ACC112 (cell line): ENCODE measurements at regions not wholly inside any gene's neighbourhood (a gene's known extent, or its start where the extent isn't known, plus 50 kb on each side); places are given as distances from the start of the nearest gene placed in this dataset.

ENCODE experiments used
- H2AFZ ChIP-seq: fragments of 200-600 bp; sonication (generic); one replicate; pipeline ENCODE4 v1.6.0; 2017; ENCODE audit warnings: antibody characterized with exemption, low read length; ENCODE audit not compliant: unreplicated experiment
- H3K27ac ChIP-seq: fragments of 200-600 bp; sonication (generic); 2 replicates; pipeline ENCODE4 v1.5.1; 2014; ENCODE audit warnings: low read depth, mild to moderate bottlenecking, antibody characterized with exemption, low read length, moderate library complexity
- H3K27me3 ChIP-seq: fragments of 200-600 bp; sonication (generic); 2 replicates; pipeline ENCODE4 v1.6.1; 2014; ENCODE audit warnings: mild to moderate bottlenecking, antibody characterized with exemption, low read length, moderate library complexity, mixed read lengths; ENCODE audit not compliant: insufficient read depth
- H3K36me3 ChIP-seq: fragments of 200-600 bp; sonication (generic); 2 replicates; pipeline ENCODE4 v1.6.1; 2016; ENCODE audit warnings: mild to moderate bottlenecking, antibody characterized with exemption, low read length, moderate library complexity, mixed read lengths; ENCODE audit not compliant: insufficient read depth
- H3K4me1 ChIP-seq: fragments of 200-600 bp; sonication (generic); one replicate; pipeline ENCODE4 v1.6.1; 2016; ENCODE audit warnings: low read length, mixed read lengths; ENCODE audit not compliant: insufficient read depth, unreplicated experiment, control insufficient read depth
- H3K4me3 ChIP-seq: fragments of 200-600 bp; sonication (generic); 2 replicates; pipeline ENCODE4 v1.5.1; 2014; ENCODE audit warnings: mild to moderate bottlenecking, low read depth, low read length
- H3K79me2 ChIP-seq: fragments of 200-600 bp; sonication (generic); one replicate; pipeline ENCODE4 v1.6.0; 2016; ENCODE audit warnings: low read length; ENCODE audit not compliant: control insufficient read depth, unreplicated experiment, insufficient read depth

- Histone ChIP-seq H3K36me3 (no peaks in the 10 kb centered on the region), H3K27me3 (no peaks in the 10 kb centered on the region; the same call in 1 of the 2 replicates), H3K79me2 (no peaks in the 10 kb centered on the region), H3K4me1 (no peaks in the 10 kb centered on the region), H3K4me3 (no peak overlapping the region), H3K27ac (no peak overlapping the region), H2AFZ (no peak overlapping the region)
These were observed 176.6 kb upstream of the MSX2 start for GRCh38 chr5:174547814-174548213.

GRCh38 chr5:174549254-174549653, 175.1 kb upstream of the MSX2 start:
- no peaks in the 10 kb centered on the region for H3K79me2 ChIP-seq
- no peaks in the 10 kb centered on the region; the same call in 1 of the 2 replicates for H3K27me3 ChIP-seq
- H3K36me3 ChIP-seq = no peaks in the 10 kb centered on the region
- H3K4me3 ChIP-seq = no peak overlapping the region
- H3K27ac ChIP-seq = no peak overlapping the region
- no peaks in the 10 kb centered on the region for H3K4me1 ChIP-seq
- H2AFZ ChIP-seq = no peak overlapping the region

DNA sequence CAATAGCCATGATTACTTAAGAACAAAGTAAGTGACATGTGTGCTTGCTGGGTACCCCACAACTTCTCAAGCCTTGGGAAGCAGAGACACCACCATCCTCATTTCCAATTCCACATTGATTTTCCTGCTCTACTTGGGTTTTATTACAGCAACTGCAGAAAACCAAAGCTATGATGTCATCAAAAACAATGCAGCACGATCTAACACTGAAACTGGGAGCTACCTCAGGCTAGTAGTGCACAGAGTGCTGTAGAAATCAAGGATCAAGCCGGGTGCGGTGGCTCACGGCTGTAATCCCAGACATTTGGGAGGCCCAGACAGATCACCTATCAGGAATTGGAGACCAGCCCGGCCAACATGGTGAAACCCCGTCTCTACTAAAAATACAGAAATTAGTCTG, 174.4 kb upstream of the MSX2 start:
- no peaks in the 10 kb centered on the region for H3K27me3 ChIP-seq
- no peaks in the 10 kb centered on the region for H3K4me1 ChIP-seq
- no peak overlapping the region for H2AFZ ChIP-seq
- H3K36me3 ChIP-seq = no peaks in the 10 kb centered on the region
- no peak overlapping the region for H3K4me3 ChIP-seq
- H3K79me2 ChIP-seq = no peaks in the 10 kb centered on the region
- no peak overlapping the region for H3K27ac ChIP-seq

DNA sequence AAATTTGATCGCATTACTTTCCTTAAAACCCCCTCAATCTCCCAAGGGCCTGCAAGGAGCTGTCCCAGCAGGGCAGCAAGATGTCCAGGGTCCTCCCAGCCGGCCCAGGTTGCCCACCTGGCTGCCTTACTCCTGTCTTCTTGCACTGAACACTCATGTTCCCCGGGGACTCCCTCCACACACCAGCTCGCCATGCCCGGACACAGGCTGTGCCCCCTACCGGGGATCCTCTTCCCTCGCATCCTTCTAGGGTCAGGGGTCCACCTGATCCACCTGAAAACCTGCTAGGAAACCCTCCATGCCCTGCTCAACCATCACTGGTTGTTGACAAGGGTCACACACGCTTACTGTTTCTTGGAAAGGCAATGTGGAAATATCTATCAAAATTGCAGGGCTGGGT, 172.0 kb upstream of the MSX2 start:
- H2AFZ ChIP-seq = no peak overlapping the region
- H3K4me3 ChIP-seq = no peak overlapping the region
- no peak overlapping the region for H3K27ac ChIP-seq
- H3K36me3 ChIP-seq = no peaks in the 10 kb centered on the region
- no peaks in the 10 kb centered on the region for H3K79me2 ChIP-seq
- H3K27me3 ChIP-seq = no peaks in the 10 kb centered on the region
- H3K4me1 ChIP-seq = no peaks in the 10 kb centered on the region

DNA sequence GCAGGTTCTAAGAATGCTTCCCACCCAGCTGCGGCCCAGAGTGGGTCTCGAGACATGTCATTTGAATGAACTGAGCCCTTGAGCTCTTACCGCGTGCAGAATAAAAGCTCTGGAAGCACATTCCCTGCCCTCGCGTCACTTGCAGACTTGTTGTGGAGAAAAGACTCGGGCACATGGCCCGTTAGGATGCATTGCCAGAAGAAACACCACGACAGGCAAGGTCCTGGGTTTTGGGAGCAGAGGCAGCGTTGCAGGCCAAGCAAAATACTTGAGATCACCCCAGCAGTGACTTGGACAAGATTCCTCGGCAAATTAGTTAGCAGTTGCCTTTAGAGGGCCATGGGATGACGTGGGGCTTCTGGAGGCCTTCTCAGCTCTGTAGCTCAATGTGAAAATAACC, 170.8 kb upstream of the MSX2 start:
- Histone ChIP-seq H3K27me3 (no peaks in the 10 kb centered on the region), H3K4me3 (no peak overlapping the region)

GRCh38 chr5:174555726-174556125, 168.7 kb upstream of the MSX2 start:
- H3K4me1 ChIP-seq = no peaks in the 10 kb centered on the region
- H3K27ac ChIP-seq = no peak overlapping the region
- H3K4me3 ChIP-seq = no peak overlapping the region
- no peaks in the 10 kb centered on the region for H3K36me3 ChIP-seq
- H3K27me3 ChIP-seq = no peaks in the 10 kb centered on the region
- no peaks in the 10 kb centered on the region for H3K79me2 ChIP-seq
- H2AFZ ChIP-seq = no peak overlapping the region

More for the DNA sequence above, 170.8 kb upstream of the MSX2 start:
- no peaks in the 10 kb centered on the region for H3K79me2 ChIP-seq
- H2AFZ ChIP-seq = no peak overlapping the region
- no peaks in the 10 kb centered on the region for H3K4me1 ChIP-seq
- H3K36me3 ChIP-seq = no peaks in the 10 kb centered on the region
- H3K27ac ChIP-seq = no peak overlapping the region

DNA sequence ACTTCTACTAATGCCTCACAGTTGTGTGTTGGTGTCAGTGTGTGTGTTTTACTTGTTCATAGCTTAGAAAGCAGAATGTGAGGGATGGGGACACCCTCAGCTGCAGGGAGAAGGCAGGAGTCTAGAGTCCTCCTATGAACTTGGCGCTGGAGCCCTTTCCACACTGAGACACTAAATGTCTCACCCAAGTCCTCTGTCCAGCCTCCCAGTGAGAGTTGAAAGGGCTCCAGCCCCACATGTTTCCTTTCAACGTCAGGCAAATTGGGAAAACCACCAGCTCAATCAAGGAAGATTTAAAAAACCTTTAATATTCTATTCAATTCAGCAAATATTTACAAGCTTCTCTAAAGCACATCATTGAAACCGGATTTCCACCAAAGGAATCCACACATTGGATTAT, 167.6 kb upstream of the MSX2 start:
- no peak overlapping the region for H3K4me3 ChIP-seq
- H3K27ac ChIP-seq = no peak overlapping the region
- no peaks in the 10 kb centered on the region for H3K27me3 ChIP-seq
- H2AFZ ChIP-seq = no peak overlapping the region
- no peaks in the 10 kb centered on the region for H3K36me3 ChIP-seq
- no peaks in the 10 kb centered on the region for H3K4me1 ChIP-seq
- H3K79me2 ChIP-seq = no peaks in the 10 kb centered on the region

DNA sequence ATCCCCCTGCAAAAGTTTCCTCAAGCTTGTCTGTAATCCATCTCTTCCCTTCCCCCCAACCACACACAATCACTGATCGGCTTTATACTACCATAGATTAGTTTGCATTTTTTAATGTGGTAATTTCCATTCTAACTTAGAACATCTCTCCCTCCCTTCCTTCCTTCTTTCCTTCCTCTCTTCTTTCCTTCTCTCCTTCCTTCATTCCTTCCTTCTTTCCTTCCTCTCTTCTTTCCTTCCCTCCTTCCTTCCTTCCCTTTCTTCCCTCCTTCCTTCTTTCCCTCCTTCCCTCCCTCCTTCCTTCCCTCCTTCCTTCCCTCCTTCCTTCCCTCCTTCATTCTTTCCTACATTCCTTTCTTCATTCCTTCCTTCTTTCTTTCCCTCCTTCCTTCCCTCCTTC, 166.2 kb upstream of the MSX2 start:
- H2AFZ ChIP-seq = no peak overlapping the region
- no peaks in the 10 kb centered on the region for H3K27me3 ChIP-seq
- no peaks in the 10 kb centered on the region for H3K36me3 ChIP-seq
- H3K4me3 ChIP-seq = no peak overlapping the region
- H3K4me1 ChIP-seq = no peaks in the 10 kb centered on the region
- no peak overlapping the region for H3K27ac ChIP-seq
- H3K79me2 ChIP-seq = no peaks in the 10 kb centered on the region

DNA sequence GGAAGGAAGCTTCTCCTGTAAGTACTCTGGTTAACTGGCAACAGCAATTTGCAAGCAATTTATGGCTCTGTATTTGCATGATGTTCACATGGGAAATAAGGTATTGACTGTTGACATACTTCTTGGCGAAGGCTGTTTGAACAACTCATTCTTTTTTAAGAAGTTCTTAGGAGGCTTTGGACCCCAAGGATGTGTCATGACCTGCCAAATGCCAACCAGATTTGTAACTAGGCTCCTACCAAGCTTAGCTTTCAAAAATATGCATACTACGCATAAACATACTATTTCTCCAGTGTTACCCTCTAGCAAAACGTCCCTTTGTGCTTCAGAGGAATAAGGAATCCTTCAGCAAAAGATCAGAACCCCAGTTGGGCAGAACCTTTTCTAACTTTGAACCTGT, 165.2 kb upstream of the MSX2 start:
- H3K27ac ChIP-seq = no peak overlapping the region
- H3K4me1 ChIP-seq = no peaks in the 10 kb centered on the region
- no peaks in the 10 kb centered on the region for H3K79me2 ChIP-seq
- no peak overlapping the region for H3K4me3 ChIP-seq
- H2AFZ ChIP-seq = no peak overlapping the region
- H3K27me3 ChIP-seq = no peaks in the 10 kb centered on the region
- no peaks in the 10 kb centered on the region for H3K36me3 ChIP-seq

DNA sequence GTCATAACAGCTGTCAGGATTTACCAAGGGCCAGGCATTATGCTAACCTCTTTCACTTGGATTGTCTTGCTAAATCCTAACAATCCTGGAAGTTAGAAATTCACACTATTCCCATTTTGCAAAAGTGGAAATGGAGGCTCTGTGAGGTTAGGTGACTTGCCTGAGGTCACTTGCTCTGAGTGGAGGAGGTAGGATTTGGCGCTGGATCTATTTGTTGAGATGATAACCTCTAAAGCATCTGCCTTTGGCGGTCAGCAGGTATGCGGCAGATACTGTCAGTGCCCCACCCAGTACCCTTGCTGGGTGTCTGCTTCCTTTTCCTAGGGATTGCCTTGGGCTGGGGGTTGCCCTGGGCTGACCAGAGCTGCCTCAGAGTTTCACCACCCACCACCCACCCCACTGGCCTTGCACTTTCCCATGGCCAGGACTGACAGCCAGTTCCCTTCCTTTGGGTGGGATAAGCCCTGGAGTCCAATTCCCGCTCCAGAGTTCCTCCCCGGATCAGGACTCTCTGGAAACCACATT, 164.8 kb upstream of the MSX2 start:
- Histone ChIP-seq H2AFZ (no peak overlapping the region), H3K27ac (no peak overlapping the region), H3K4me1 (no peaks in the 10 kb centered on the region), H3K79me2 (no peaks in the 10 kb centered on the region), H3K36me3 (no peaks in the 10 kb centered on the region), H3K27me3 (no peaks in the 10 kb centered on the region), H3K4me3 (no peak overlapping the region)

- no peaks in the 10 kb centered on the region for H3K36me3 ChIP-seq
These were observed 163.5 kb upstream of the MSX2 start for GRCh38 chr5:174560861-174561260.

More at GRCh38 chr5:174560861-174561260, 163.5 kb upstream of the MSX2 start:
- Histone ChIP-seq H3K27ac (no peak overlapping the region), H3K79me2 (no peaks in the 10 kb centered on the region), H2AFZ (no peak overlapping the region), H3K4me3 (no peak overlapping the region), H3K27me3 (no peaks in the 10 kb centered on the region), H3K4me1 (no peaks in the 10 kb centered on the region)
